GM18517 (cell line): ENCODE measurements at regions not wholly inside any gene's neighbourhood (a gene's known extent, or its start where the extent isn't known, plus 50 kb on each side); places are given as distances from the start of the nearest gene placed in this dataset.
"Not testable (repeated sequence)": the region's sequence is repeated elsewhere in the genome, so short reads cannot be mapped to it uniquely, and the experiment has no call there.

Source experiments
- ATAC-seq: cut with Tn5 transposase; IDR thresholded peaks from one replicate; pipeline ENCODE4 v1.9.1; 2021; ENCODE audit warnings: mild to moderate bottlenecking, moderate library complexity; ENCODE audit not compliant: unreplicated experiment

DNA sequence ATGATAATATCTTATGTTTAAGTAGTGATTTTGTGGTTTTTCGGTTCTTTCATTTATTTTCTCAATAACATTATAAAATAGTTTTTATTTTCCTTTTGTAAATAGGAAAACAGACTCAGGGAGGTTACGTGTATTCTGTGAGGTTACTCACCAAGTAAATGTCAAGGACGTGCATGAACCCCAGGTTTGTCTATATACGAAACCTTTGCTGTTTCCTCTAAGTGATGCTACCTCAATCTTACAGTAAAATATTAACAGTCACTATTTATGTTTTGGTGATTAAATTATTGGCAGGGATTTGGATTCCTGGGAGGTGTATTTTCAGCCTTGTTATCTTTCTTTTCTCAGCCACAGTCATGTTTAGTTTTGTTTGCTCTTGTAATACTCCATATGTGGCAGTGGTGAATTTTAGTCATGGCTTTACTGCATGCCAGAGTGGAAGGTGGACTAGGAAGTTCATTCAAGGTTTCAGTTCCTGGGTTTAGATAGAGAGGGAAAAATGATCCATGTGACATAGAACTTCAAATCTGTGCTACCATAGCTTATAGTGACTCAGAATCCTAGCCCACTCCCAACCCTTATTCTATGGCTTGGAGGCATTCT lies 139.9 kb downstream of the ARL4A start:
- no peak for ATAC-seq

- ATAC-seq = no peak
Observed at GRCh38 chr7:12827920-12828319, 140.5 kb downstream of the ARL4A start.

- ATAC-seq = no peak
Observed at GRCh38 chr7:12831024-12831423, 143.6 kb downstream of the ARL4A start.

DNA sequence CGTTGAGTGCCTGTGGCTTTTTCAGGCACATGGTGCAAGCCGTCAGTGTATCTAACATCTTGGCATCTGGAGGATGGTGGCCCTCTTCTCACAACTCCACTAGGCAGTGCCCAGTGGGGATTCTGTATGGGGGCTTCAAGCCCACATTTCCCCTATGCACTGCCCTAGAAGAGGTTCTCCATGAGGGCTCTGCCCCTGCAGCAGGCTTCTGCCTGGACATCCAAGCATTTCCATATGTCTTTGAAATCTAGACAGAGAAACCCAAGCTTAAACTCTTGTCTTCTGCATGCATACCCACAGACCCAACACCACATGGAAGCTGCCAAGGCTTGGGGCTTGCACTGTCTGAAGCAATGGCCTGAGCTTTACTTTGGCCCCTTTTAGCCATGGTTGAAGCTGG lies 146.4 kb downstream of the ARL4A start:
- ATAC-seq = no peak

- no peak for ATAC-seq
Observed at GRCh38 chr7:12834782-12835181, 147.3 kb downstream of the ARL4A start.

DNA sequence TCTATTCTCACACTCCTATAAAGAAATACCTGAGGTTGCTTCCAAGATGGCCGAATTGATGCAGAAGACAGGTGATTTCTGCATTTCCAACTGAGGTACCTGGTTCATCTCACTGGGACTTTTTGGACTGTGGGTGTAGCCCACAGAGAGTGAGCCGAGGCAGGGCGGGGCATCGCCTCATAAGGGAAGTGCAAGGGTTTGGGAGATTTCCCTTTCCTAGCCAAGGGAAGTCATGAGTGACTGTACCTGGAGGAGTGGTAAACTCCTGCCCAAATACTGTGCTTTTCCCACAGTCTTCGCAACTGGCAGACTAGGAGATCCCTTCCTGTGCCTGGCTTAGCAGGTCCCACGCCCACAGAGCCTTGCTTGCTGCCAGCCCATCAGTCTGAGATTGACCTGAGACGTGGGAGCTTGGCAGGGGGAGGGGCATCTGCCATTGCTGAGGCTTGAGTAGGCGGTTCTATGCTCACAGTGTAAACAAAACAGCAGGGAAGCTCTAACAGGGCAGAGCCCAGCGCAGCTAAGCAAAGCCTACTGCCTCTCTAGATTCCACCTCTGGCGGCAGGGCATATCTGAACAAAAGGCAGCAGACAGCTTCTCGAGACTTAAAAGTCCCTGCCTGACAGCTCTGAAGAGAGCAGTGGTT lies 152.2 kb downstream of the ARL4A start:
- ATAC-seq = no peak

DNA sequence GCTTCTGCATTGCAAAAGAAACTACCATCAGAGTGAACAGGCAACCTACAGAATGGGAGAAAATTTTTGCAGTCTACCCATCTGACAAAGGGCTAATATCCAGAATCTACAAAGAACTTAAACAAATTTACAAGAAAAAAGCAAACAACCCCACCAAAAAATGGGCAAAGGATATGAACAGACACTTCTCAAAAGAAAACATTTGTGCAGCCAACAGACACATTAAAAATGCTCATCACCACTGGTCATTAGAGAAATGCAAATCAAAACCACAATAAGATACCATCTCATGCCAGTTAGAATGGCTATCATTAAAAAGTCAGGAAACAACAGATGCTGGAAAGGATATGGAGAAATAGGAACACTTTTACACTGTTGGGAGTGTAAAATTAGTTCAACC lies 157.3 kb downstream of the ARL4A start:
- not testable (repeated sequence) for ATAC-seq

DNA sequence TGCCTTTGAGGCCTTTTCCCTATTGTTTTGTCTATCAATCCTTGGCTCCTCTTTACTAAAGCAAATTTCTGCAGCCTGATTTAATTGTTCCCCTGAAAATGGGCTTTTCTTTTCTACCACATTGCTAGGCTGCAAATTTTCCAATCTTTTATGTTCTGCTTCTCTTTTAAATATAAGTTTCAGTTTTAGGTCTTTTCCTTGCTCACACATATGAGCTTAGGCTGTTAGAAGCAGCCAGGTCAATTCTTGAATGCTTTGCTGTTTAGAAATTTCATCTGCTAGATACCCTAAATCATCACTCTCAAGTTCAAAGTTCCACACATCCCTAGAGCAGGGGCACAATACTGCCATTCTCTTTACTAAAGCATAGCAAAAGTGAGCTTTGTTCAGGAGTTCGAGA lies 159.6 kb downstream of the ARL4A start:
- no peak for ATAC-seq

DNA sequence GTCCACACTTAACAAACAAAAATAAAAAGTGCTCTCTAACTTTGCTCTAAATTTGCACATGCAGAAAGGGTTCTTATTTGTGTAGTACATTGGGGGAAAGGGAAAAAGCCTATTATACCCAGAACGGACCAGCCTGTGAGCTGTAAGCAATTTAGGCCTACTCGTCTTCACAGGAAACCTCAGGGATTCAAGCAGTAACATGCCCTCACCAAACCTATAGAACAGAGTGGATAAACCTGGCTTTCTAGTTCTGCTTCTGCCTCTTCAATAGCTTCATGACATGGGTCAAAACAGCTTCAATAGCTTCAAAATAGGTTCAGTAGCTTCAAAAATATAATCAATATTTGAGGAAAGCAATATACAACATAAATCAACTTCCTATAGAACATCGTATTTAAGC lies 163.7 kb downstream of the ARL4A start:
- ATAC-seq = no peak

DNA sequence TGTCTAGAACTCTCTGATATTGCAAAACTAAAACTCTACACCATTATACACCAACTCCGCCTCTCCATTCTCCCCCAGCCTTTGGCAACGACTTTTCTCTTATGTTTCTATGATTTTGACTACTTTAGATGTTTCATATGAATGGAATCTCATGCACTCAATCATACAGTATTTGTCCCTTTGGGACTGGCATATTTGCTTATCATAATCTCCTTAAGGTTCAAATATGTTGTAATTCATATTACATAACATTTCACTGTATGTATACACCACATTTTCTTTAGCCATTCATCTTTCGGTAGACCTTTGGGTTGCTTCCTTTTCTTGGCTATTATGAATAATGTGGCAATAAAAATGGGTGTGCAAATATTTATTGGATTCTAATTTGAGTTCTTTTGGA lies 164.4 kb downstream of the ARL4A start:
- no peak for ATAC-seq

DNA sequence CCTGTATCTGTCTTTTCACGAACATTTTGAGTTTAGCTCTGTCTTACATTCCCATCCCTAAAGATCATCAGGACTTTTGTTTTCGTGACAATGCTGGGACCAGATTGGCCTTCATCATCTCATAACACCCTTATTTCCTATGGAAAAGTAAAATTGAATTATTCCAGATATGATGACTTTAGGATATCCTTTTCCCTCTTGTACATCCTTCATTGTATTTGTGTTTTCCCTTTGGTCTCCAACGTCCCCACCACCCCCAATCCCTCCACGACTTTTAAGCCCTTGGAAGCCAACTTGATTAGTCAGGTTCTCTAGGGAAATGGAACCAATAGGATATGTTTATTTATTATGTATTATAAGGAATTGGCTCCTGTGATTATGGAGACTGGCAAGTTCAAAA lies 167.6 kb downstream of the ARL4A start:
- ATAC-seq = no peak

- ATAC-seq = no peak
Observed at GRCh38 chr7:12859761-12860160, 172.3 kb downstream of the ARL4A start.

DNA sequence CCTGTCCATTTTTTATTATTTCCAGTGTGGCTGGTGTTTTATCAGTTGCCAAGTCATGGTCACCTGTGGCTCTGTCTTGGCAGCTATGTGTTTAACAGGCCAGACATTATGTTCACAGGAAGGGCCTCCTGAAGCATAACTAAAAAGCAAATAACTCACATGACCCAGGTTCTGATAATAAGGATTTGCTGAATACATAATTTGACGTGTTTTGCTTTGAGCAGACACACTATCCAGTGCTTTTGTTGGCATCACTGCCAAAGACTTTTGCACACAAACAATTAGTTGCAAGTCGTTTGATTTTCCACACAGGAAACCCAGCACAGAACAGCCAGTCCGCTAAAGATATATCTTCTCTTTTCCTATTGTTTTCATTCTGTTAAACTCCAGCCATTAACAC lies 173.6 kb downstream of the ARL4A start:
- no peak for ATAC-seq

DNA sequence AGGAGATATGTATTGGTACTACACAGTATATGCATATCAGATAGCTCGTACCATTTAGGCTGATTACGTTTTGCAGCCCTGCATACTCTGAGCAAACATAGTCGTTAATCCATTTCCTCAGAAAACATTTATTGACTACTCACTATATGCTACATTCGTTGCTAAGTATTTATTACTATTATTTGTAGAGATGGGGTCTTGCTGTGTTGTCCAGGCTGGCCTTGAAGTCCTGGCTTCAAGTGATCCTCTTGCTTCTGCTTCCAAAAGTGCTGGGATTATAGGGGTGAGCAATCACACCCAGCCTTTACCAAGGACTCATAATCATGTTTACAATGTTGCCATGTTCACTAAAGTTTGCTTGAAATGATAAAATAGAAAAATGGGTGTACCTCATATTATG lies 174.7 kb downstream of the ARL4A start:
- no peak for ATAC-seq

GRCh38 chr7:12864470-12865046 lies 177.1 kb downstream of the ARL4A start:
- no peak for ATAC-seq

DNA sequence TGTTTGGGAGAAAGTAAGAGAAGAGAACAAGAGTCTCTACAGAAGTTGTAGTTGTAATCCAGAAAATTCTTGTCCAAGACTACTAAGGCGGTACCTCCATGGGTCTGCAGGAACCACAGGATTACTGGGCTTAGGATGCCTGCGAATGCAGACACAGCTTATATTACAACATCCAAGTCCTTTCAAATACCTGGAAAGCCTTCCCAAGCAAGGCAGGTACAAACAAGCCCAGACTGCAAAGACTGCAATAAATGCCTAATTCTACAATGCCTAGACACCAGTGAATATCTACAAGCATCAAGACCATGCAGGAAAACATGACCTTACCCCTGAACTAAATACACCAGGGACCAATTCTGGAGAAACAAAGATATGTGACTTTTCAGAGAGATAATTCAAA lies 178.2 kb downstream of the ARL4A start:
- ATAC-seq = no peak

DNA sequence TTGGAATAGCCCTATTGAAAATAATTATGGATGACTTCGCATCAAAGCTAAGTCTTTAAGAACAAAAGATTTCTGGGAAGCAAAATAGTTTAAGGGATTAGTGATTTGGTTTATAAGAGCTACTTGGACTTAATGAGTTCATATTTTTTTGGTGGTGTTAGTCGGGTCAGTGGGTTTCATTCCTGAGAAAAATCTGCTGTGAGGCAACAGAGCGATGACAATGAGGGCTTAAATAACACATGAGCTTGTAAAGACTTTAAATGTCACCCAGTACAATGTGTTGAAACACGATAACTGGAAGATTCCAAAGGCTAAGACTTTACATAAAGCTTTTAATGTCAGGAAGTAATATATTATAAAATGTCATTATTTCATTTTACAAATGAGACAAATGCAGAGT lies 178.8 kb downstream of the ARL4A start:
- no peak for ATAC-seq

GRCh38 chr7:12868027-12868426 lies 180.6 kb downstream of the ARL4A start:
- no peak for ATAC-seq

- ATAC-seq = no peak
Observed at GRCh38 chr7:12870219-12870618, 182.8 kb downstream of the ARL4A start.

DNA sequence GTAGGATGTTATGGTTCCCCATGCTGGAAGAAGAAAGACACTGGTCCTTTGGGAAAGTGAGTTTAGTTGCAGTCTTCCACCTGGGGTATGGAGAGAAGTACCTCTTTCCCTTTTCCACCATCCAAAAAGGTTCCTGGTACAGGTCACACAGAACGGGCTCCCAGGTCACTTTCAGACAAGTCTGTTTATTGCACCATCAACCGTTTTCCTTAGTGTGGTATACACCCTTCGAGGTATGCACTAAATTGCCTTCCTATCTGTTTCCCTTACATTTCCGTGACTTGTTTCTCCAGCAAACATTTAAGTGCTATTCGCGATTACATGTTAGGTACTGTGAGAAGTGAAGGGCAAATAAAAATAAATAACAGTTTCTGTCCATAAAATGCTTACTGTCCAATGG lies 185.1 kb downstream of the ARL4A start:
- no peak for ATAC-seq

GRCh38 chr7:12873571-12873970 lies 186.1 kb downstream of the ARL4A start:
- no peak for ATAC-seq

- no peak for ATAC-seq
Observed at GRCh38 chr7:12879139-12879538, 191.7 kb downstream of the ARL4A start.

DNA sequence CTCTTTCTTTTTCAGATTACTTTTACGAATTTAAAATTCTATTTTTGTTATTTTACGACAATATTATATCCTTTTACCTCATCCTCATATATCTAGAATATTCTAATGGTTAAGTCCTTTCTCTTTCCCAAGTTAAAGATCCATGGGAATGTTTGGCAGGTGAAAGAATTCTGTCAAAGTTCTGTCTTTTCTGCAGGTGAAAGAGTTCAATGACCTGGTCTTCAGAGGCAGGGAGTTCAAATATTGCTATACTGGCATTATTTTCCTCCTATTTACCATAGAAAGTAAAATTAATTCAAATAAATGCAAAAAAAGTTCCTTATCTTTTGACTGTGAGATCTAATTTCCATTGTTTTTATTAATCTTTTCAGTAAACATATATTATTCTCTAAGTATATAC lies 194.3 kb downstream of the ARL4A start:
- ATAC-seq = no peak
